ENCODE measurements at regions not wholly inside any gene's neighbourhood (a gene's known extent, or its start where the extent isn't known, plus 50 kb on each side); places are given as distances from the start of the nearest gene placed in this dataset.

- H3K27me3 ChIP-seq (ENCODE audit: low read depth, low read length): no peaks in the 10 kb centered on the region
- H3K4me3 ChIP-seq (ENCODE audit: low read depth in 1 of 2, low read length in 2 of 2): no peak overlapping the region
- H3K4me1 ChIP-seq (ENCODE audit: control insufficient read depth in 1 of 2, insufficient read depth in 2 of 2, low read length in 2 of 2): no peaks in the 10 kb centered on the region
- no peaks in the 10 kb centered on the region for H3K36me3 ChIP-seq (ENCODE audit: control insufficient read depth in 1 of 2, insufficient read depth in 2 of 2, low read length in 2 of 2)
- H3K27ac ChIP-seq (ENCODE audit: low read length): no peak overlapping the region
- H3K9me3 ChIP-seq (ENCODE audit: control insufficient read depth in 1 of 2, low read length in 2 of 2): no peaks in the 10 kb centered on the region
Measured at GRCh38 chr18:73563901-73564472, 583.6 kb downstream of the FBXO15 start.

- Histone ChIP-seq H3K27me3 (ENCODE audit: low read depth, low read length) (no peaks in the 10 kb centered on the region), H3K36me3 (ENCODE audit: control insufficient read depth in 1 of 2, insufficient read depth in 2 of 2, low read length in 2 of 2) (no peaks in the 10 kb centered on the region), H3K27ac (ENCODE audit: low read length) (no peak overlapping the region), H3K9me3 (ENCODE audit: control insufficient read depth in 1 of 2, low read length in 2 of 2) (no peaks in the 10 kb centered on the region), H3K4me1 (ENCODE audit: control insufficient read depth in 1 of 2, insufficient read depth in 2 of 2, low read length in 2 of 2) (no peaks in the 10 kb centered on the region), H3K4me3 (ENCODE audit: low read depth in 1 of 2, low read length in 2 of 2) (no peak overlapping the region)
Measured at GRCh38 chr18:73563345-73563744, 584.3 kb downstream of the FBXO15 start.

GRCh38 chr18:73556904-73557303 lies 590.7 kb downstream of the FBXO15 start:
- H3K27me3 ChIP-seq (ENCODE audit: low read depth, low read length): no peaks in the 10 kb centered on the region
- no peaks in the 10 kb centered on the region for H3K4me1 ChIP-seq (ENCODE audit: control insufficient read depth in 1 of 2, insufficient read depth in 2 of 2, low read length in 2 of 2)

GRCh38 chr18:73552171-73552570 lies 595.5 kb downstream of the FBXO15 start:
- H3K4me1 ChIP-seq (ENCODE audit: control insufficient read depth in 1 of 2, insufficient read depth in 2 of 2, low read length in 2 of 2): no peaks in the 10 kb centered on the region
- H3K27me3 ChIP-seq (ENCODE audit: low read depth, low read length): no peaks in the 10 kb centered on the region
- no peaks in the 10 kb centered on the region for H3K36me3 ChIP-seq (ENCODE audit: control insufficient read depth in 1 of 2, insufficient read depth in 2 of 2, low read length in 2 of 2)
- H3K9me3 ChIP-seq (ENCODE audit: control insufficient read depth in 1 of 2, low read length in 2 of 2): peaks cover 0 to 4% of the 10 kb centered on the region in 2 donors
- no peak overlapping the region for H3K4me3 ChIP-seq (ENCODE audit: low read depth in 1 of 2, low read length in 2 of 2)
- H3K27ac ChIP-seq (ENCODE audit: low read length): no peak overlapping the region

More at GRCh38 chr18:73556904-73557303, 590.7 kb downstream of the FBXO15 start:
- Histone ChIP-seq H3K9me3 (ENCODE audit: control insufficient read depth in 1 of 2, low read length in 2 of 2) (peaks cover 0 to 4% of the 10 kb centered on the region in 2 donors), H3K36me3 (ENCODE audit: control insufficient read depth in 1 of 2, insufficient read depth in 2 of 2, low read length in 2 of 2) (no peaks in the 10 kb centered on the region), H3K27ac (ENCODE audit: low read length) (no peak overlapping the region), H3K4me3 (ENCODE audit: low read depth in 1 of 2, low read length in 2 of 2) (no peak overlapping the region)

GRCh38 chr18:73551211-73551610 lies 596.4 kb downstream of the FBXO15 start:
- Histone ChIP-seq H3K36me3 (ENCODE audit: control insufficient read depth in 1 of 2, insufficient read depth in 2 of 2, low read length in 2 of 2) (no peaks in the 10 kb centered on the region), H3K4me3 (ENCODE audit: low read depth in 1 of 2, low read length in 2 of 2) (no peak overlapping the region), H3K9me3 (ENCODE audit: control insufficient read depth in 1 of 2, low read length in 2 of 2) (peaks cover 0 to 4% of the 10 kb centered on the region in 2 donors)

GRCh38 chr18:73549236-73549635 lies 598.4 kb downstream of the FBXO15 start:
- Histone ChIP-seq H3K9me3 (ENCODE audit: control insufficient read depth in 1 of 2, low read length in 2 of 2) (no peaks in the 10 kb centered on the region), H3K27ac (ENCODE audit: low read length) (no peak overlapping the region), H3K27me3 (ENCODE audit: low read depth, low read length) (no peaks in the 10 kb centered on the region), H3K36me3 (ENCODE audit: control insufficient read depth in 1 of 2, insufficient read depth in 2 of 2, low read length in 2 of 2) (no peaks in the 10 kb centered on the region), H3K4me1 (ENCODE audit: control insufficient read depth in 1 of 2, insufficient read depth in 2 of 2, low read length in 2 of 2) (no peaks in the 10 kb centered on the region), H3K4me3 (ENCODE audit: low read depth in 1 of 2, low read length in 2 of 2) (no peak overlapping the region)

More at GRCh38 chr18:73551211-73551610, 596.4 kb downstream of the FBXO15 start:
- Histone ChIP-seq H3K4me1 (ENCODE audit: control insufficient read depth in 1 of 2, insufficient read depth in 2 of 2, low read length in 2 of 2) (no peaks in the 10 kb centered on the region), H3K27ac (ENCODE audit: low read length) (no peak overlapping the region), H3K27me3 (ENCODE audit: low read depth, low read length) (no peaks in the 10 kb centered on the region)

GRCh38 chr18:73545472-73545871 lies 602.2 kb downstream of the FBXO15 start:
- Histone ChIP-seq H3K27me3 (ENCODE audit: low read depth, low read length) (no peaks in the 10 kb centered on the region), H3K9me3 (ENCODE audit: control insufficient read depth in 1 of 2, low read length in 2 of 2) (no peaks in the 10 kb centered on the region), H3K4me3 (ENCODE audit: low read depth in 1 of 2, low read length in 2 of 2) (no peak overlapping the region), H3K27ac (ENCODE audit: low read length) (no peak overlapping the region), H3K4me1 (ENCODE audit: control insufficient read depth in 1 of 2, insufficient read depth in 2 of 2, low read length in 2 of 2) (no peaks in the 10 kb centered on the region), H3K36me3 (ENCODE audit: control insufficient read depth in 1 of 2, insufficient read depth in 2 of 2, low read length in 2 of 2) (no peaks in the 10 kb centered on the region)

- Histone ChIP-seq H3K4me1 (ENCODE audit: control insufficient read depth in 1 of 2, insufficient read depth in 2 of 2, low read length in 2 of 2) (no peaks in the 10 kb centered on the region), H3K27me3 (ENCODE audit: low read depth, low read length) (no peaks in the 10 kb centered on the region), H3K27ac (ENCODE audit: low read length) (no peak overlapping the region), H3K36me3 (ENCODE audit: control insufficient read depth in 1 of 2, insufficient read depth in 2 of 2, low read length in 2 of 2) (no peaks in the 10 kb centered on the region), H3K4me3 (ENCODE audit: low read depth in 1 of 2, low read length in 2 of 2) (no peak overlapping the region), H3K9me3 (ENCODE audit: control insufficient read depth in 1 of 2, low read length in 2 of 2) (no peaks in the 10 kb centered on the region)
Measured at GRCh38 chr18:73544617-73545016, 603.0 kb downstream of the FBXO15 start.

- no peak overlapping the region for H3K27ac ChIP-seq (ENCODE audit: low read length)
- H3K9me3 ChIP-seq (ENCODE audit: control insufficient read depth in 1 of 2, low read length in 2 of 2): no peaks in the 10 kb centered on the region
- no peaks in the 10 kb centered on the region for H3K36me3 ChIP-seq (ENCODE audit: control insufficient read depth in 1 of 2, insufficient read depth in 2 of 2, low read length in 2 of 2)
- no peaks in the 10 kb centered on the region for H3K4me1 ChIP-seq (ENCODE audit: control insufficient read depth in 1 of 2, insufficient read depth in 2 of 2, low read length in 2 of 2)
- no peak overlapping the region for H3K4me3 ChIP-seq (ENCODE audit: low read depth in 1 of 2, low read length in 2 of 2)
- H3K27me3 ChIP-seq (ENCODE audit: low read depth, low read length): no peaks in the 10 kb centered on the region
Measured at GRCh38 chr18:73544032-73544431, 603.6 kb downstream of the FBXO15 start.

- H3K36me3 ChIP-seq (ENCODE audit: control insufficient read depth in 1 of 2, insufficient read depth in 2 of 2, low read length in 2 of 2): no peaks in the 10 kb centered on the region
- H3K27me3 ChIP-seq (ENCODE audit: low read depth, low read length): no peaks in the 10 kb centered on the region
- H3K4me3 ChIP-seq (ENCODE audit: low read depth in 1 of 2, low read length in 2 of 2): no peak overlapping the region
- H3K27ac ChIP-seq (ENCODE audit: low read length): no peak overlapping the region
- H3K9me3 ChIP-seq (ENCODE audit: control insufficient read depth in 1 of 2, low read length in 2 of 2): no peaks in the 10 kb centered on the region
- no peaks in the 10 kb centered on the region for H3K4me1 ChIP-seq (ENCODE audit: control insufficient read depth in 1 of 2, insufficient read depth in 2 of 2, low read length in 2 of 2)
Measured at GRCh38 chr18:73535990-73536389, 611.6 kb downstream of the FBXO15 start.

- Histone ChIP-seq H3K27me3 (ENCODE audit: low read depth, low read length) (no peaks in the 10 kb centered on the region), H3K4me1 (ENCODE audit: control insufficient read depth in 1 of 2, insufficient read depth in 2 of 2, low read length in 2 of 2) (no peaks in the 10 kb centered on the region), H3K4me3 (ENCODE audit: low read depth in 1 of 2, low read length in 2 of 2) (no peak overlapping the region), H3K9me3 (ENCODE audit: control insufficient read depth in 1 of 2, low read length in 2 of 2) (no peaks in the 10 kb centered on the region), H3K27ac (ENCODE audit: low read length) (no peak overlapping the region), H3K36me3 (ENCODE audit: control insufficient read depth in 1 of 2, insufficient read depth in 2 of 2, low read length in 2 of 2) (no peaks in the 10 kb centered on the region)
Measured at GRCh38 chr18:73535189-73535588, 612.4 kb downstream of the FBXO15 start.

GRCh38 chr18:73531601-73532000 lies 616.0 kb downstream of the FBXO15 start:
- Histone ChIP-seq H3K4me3 (ENCODE audit: low read depth in 1 of 2, low read length in 2 of 2) (no peak overlapping the region), H3K9me3 (ENCODE audit: control insufficient read depth in 1 of 2, low read length in 2 of 2) (no peaks in the 10 kb centered on the region), H3K27me3 (ENCODE audit: low read depth, low read length) (no peaks in the 10 kb centered on the region), H3K27ac (ENCODE audit: low read length) (no peak overlapping the region), H3K4me1 (ENCODE audit: control insufficient read depth in 1 of 2, insufficient read depth in 2 of 2, low read length in 2 of 2) (no peaks in the 10 kb centered on the region), H3K36me3 (ENCODE audit: control insufficient read depth in 1 of 2, insufficient read depth in 2 of 2, low read length in 2 of 2) (no peaks in the 10 kb centered on the region)
